ENCODE measurements at regions not wholly inside any gene's neighbourhood (a gene's known extent, or its start where the extent isn't known, plus 50 kb on each side); places are given as distances from the start of the nearest gene placed in this dataset.

GRCh38 chr7:70986297-70986696 lies 145.6 kb upstream of the GALNT17 start:
- no peak for DNase-seq

- no peak for DNase-seq
These were observed 137.8 kb upstream of the GALNT17 start for GRCh38 chr7:70994176-70994575.

GRCh38 chr7:70997261-70997660 lies 134.7 kb upstream of the GALNT17 start:
- no peak for DNase-seq

- no peak for DNase-seq
These were observed 126.8 kb upstream of the GALNT17 start for GRCh38 chr7:71005109-71005508.

GRCh38 chr7:71009636-71010035 lies 122.3 kb upstream of the GALNT17 start:
- no peak for DNase-seq

- DNase-seq = no peak
These were observed 116.6 kb upstream of the GALNT17 start for GRCh38 chr7:71015252-71015900.

- DNase-seq = no peak
These were observed 115.5 kb upstream of the GALNT17 start for GRCh38 chr7:71016401-71016800.

- no peak for DNase-seq
These were observed 114.3 kb upstream of the GALNT17 start for GRCh38 chr7:71017602-71018001.

GRCh38 chr7:71019706-71020105 lies 112.2 kb upstream of the GALNT17 start:
- no peak for DNase-seq

- no peak for DNase-seq
These were observed 110.8 kb upstream of the GALNT17 start for GRCh38 chr7:71021131-71021530.

- no peak for DNase-seq
These were observed 105.3 kb upstream of the GALNT17 start for GRCh38 chr7:71026680-71027079.

GRCh38 chr7:71034243-71034642 lies 97.7 kb upstream of the GALNT17 start:
- DNase-seq = no peak

GRCh38 chr7:71042591-71042990 lies 89.4 kb upstream of the GALNT17 start:
- DNase-seq = no peak

GRCh38 chr7:71050492-71050891 lies 81.5 kb upstream of the GALNT17 start:
- DNase-seq = no peak

GRCh38 chr7:71055504-71055903 lies 76.4 kb upstream of the GALNT17 start:
- DNase-seq = no peak

GRCh38 chr7:71077743-71078476 lies 54.0 kb upstream of the GALNT17 start:
- no peak for DNase-seq

Measured in inflammatory macrophage treated with lipopolysaccharide for 1 hour (primary cell).